ENCODE measurements at regions not wholly inside any gene's neighbourhood (a gene's known extent, or its start where the extent isn't known, plus 50 kb on each side); places are given as distances from the start of the nearest gene placed in this dataset.

DNA sequence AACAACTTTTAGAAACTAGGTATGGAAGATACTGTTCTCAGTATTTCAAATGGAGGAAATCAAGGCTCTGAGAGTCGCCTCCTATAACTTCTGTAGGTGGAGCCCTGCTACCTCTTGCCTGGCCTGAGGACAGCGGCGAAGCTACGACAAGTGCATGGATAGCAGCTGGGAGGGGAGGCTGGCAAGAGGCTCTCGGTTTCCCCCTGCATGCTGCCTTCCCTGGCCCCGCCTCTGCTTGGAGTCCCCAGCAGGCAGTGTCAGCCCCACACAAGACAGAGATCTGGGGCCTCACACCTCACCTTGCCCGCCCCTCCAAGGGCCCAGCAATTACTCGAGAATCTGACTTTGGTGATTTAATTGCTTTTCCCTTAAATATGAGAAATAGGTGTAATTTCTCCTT, 107.6 kb upstream of the POU3F3 start:
- no peak for TF ChIP-seq PPARA (CRISPR knock-in tag; IDR thresholded peaks at IDR 0.05; ENCODE audit: borderline replicate concordance)
- no peak for TF ChIP-seq TSHZ2 (CRISPR knock-in tag; IDR thresholded peaks at IDR 0.05)
- TF ChIP-seq, protein P1, sequence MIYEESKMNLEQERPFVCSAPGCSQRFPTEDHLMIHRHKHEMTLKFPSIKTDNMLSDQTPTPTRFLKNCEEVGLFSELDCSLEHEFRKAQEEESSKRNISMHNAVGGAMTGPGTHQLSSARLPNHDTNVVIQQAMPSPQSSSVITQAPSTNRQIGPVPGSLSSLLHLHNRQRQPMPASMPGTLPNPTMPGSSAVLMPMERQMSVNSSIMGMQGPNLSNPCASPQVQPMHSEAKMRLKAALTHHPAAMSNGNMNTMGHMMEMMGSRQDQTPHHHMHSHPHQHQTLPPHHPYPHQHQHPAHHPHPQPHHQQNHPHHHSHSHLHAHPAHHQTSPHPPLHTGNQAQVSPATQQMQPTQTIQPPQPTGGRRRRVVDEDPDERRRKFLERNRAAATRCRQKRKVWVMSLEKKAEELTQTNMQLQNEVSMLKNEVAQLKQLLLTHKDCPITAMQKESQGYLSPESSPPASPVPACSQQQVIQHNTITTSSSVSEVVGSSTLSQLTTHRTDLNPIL (CRISPR knock-in tag; IDR thresholded peaks at IDR 0.05; ENCODE audit: low read depth), result no peak
- ATAC-seq, result no peak

DNA sequence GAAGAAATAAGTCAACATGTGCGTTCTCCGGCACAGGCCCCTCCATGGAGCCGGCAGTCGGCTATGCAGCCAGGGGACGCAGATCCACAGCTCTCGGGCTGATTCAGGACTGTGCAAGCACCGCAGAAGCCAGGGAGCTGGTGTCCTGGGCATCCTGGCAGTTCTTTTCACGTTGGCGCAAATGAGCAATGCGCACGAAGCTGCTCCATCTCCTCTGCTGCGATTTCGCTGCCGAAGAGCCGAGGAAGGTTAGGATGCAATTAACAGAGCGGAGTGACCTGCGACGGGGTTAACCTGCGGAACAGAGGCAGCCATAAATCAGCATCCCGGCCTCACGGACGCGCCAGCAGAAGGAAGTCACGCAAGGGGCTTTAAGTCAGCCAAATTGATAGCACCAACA, 107.1 kb upstream of the POU3F3 start:
- no peak for ATAC-seq
- no peak for TF ChIP-seq ZFP3 (CRISPR knock-in tag; IDR thresholded peaks at IDR 0.05)
- TF ChIP-seq RARB (CRISPR knock-in tag; IDR thresholded peaks at IDR 0.05), result no peak
- TF ChIP-seq POU6F1 (CRISPR knock-in tag; IDR thresholded peaks at IDR 0.05; ENCODE audit: borderline replicate concordance, low read depth), result no peak
- TF ChIP-seq ZNF70 (CRISPR knock-in tag; IDR thresholded peaks at IDR 0.05), result no peak
- no peak for TF ChIP-seq ESRRG (CRISPR knock-in tag; IDR thresholded peaks at IDR 0.05)
- no peak for TF ChIP-seq ARNTL (CRISPR knock-in tag; IDR thresholded peaks at IDR 0.05; ENCODE audit: borderline replicate concordance, low read depth)
- no peak for TF ChIP-seq ZC3H10 (CRISPR knock-in tag; IDR thresholded peaks at IDR 0.05)
- no peak for TF ChIP-seq BACH2 (CRISPR knock-in tag; IDR thresholded peaks at IDR 0.05; ENCODE audit: borderline replicate concordance)
- TF ChIP-seq CSRNP3 (CRISPR knock-in tag; IDR thresholded peaks at IDR 0.05), result no peak
- no peak for TF ChIP-seq OSR1 (CRISPR knock-in tag; IDR thresholded peaks at IDR 0.05)
- no peak for TF ChIP-seq PATZ1 (CRISPR knock-in tag; IDR thresholded peaks at IDR 0.05; ENCODE audit: borderline replicate concordance)
- no peak for TF ChIP-seq TSHZ2 (CRISPR knock-in tag; IDR thresholded peaks at IDR 0.05)
- no peak for TF ChIP-seq ZNF8 (CRISPR knock-in tag; IDR thresholded peaks at IDR 0.05)
- no peak for TF ChIP-seq GLIS3 (CRISPR knock-in tag; IDR thresholded peaks at IDR 0.05)
- TF ChIP-seq ISL1 (CRISPR knock-in tag; IDR thresholded peaks at IDR 0.05), result no peak
- no peak for TF ChIP-seq ZNF565 (CRISPR knock-in tag; conservative IDR thresholded peaks at IDR 0.05; ENCODE audit: low read depth)
- TF ChIP-seq PPARA (CRISPR knock-in tag; IDR thresholded peaks at IDR 0.05; ENCODE audit: borderline replicate concordance), result no peak
- TF ChIP-seq SNAI2 (CRISPR knock-in tag; IDR thresholded peaks at IDR 0.05), result no peak

All from SK-N-SH treated with all-trans-retinoic acid at 6 μM for 48 hours (cell line).